OCI-LY7 (cell line): ENCODE measurements at regions not wholly inside any gene's neighbourhood (a gene's known extent, or its start where the extent isn't known, plus 50 kb on each side); places are given as distances from the start of the nearest gene placed in this dataset.

Source experiments
- BruUV-seq: library from RNA; stranded (reverse); fragments of 400-500 nt; replicated peaks from 2 replicates; lab custom pipeline; 2021; lab: Mats Ljungman, UMichigan
- CTCF ChIA-PET: fragments of 300-600 bp; sonication (Branson Sonifier 250); formaldehyde crosslinking; loops from one replicate; lab custom pipeline; 2022; ENCODE audit warnings: antibody characterized with exemption; ENCODE audit not compliant: unreplicated experiment; lab: Charles Lee
- POLR2A ChIA-PET: fragments of 300-600 bp; sonication (Branson Sonifier 250); formaldehyde crosslinking; loops from one replicate; lab custom pipeline; 2022; ENCODE audit warnings: antibody characterized with exemption; lab: Charles Lee
- DNase-seq: peaks from one replicate; pipeline ENCODE4 v3.0.0-alpha.2; 2015; ENCODE audit warnings: low spot score
- H2AFZ ChIP-seq: fragments of 200-600 bp; sonication (generic), shearing (Covaris generic); 2 replicates; pipeline ENCODE4 v1.6.1; 2014; ENCODE audit warnings: mild to moderate bottlenecking, antibody characterized with exemption, low read length, moderate library complexity
- H3K27ac ChIP-seq: fragments of 200-600 bp; sonication (generic); 2 replicates; pipeline ENCODE4 v1.5.1; 2014; ENCODE audit warnings: mixed run types, low read depth, mild to moderate bottlenecking, moderate library complexity, low read length, inconsistent platforms; ENCODE audit not compliant: poor library complexity, severe bottlenecking
- H3K36me3 ChIP-seq: fragments of 200-600 bp; sonication (generic); 2 replicates; pipeline ENCODE4 v1.6.1; 2014; ENCODE audit warnings: mild to moderate bottlenecking, antibody characterized with exemption, low read length, moderate library complexity, mixed read lengths; ENCODE audit not compliant: insufficient read depth
- H3K4me1 ChIP-seq: fragments of 200-600 bp; sonication (generic); 2 replicates; pipeline ENCODE4 v1.5.1; 2014; ENCODE audit warnings: mild to moderate bottlenecking, low read length; ENCODE audit not compliant: insufficient read depth, poor library complexity, severe bottlenecking
- H3K4me2 ChIP-seq: fragments of 200-600 bp; sonication (generic); 2 replicates; pipeline ENCODE4 v1.6.1; 2014; ENCODE audit warnings: mild to moderate bottlenecking, low read length
- H3K4me3 ChIP-seq: fragments of 200-600 bp; sonication (generic); 2 replicates; pipeline ENCODE4 v1.5.1; 2014; ENCODE audit warnings: mild to moderate bottlenecking, low read depth, low read length; ENCODE audit not compliant: poor library complexity, severe bottlenecking
- H3K79me2 ChIP-seq: fragments of 200-600 bp; sonication (generic); 2 replicates; pipeline ENCODE4 v1.6.1; 2016; ENCODE audit warnings: low read depth, mild to moderate bottlenecking, low read length, moderate library complexity, mixed read lengths; ENCODE audit not compliant: insufficient read depth
- H3K9me2 ChIP-seq: fragments of 200-600 bp; sonication (generic); 2 replicates; pipeline ENCODE4 v1.6.1; 2016; ENCODE audit warnings: mild to moderate bottlenecking, low read length, mixed read lengths; ENCODE audit not compliant: insufficient read depth
- H3K9me3 ChIP-seq: fragments of 200-600 bp; sonication (generic); 2 replicates; pipeline ENCODE4 v1.6.1; 2014; ENCODE audit warnings: mild to moderate bottlenecking, mixed run types, low read length, mixed read lengths
- H4K20me1 ChIP-seq: fragments of 200-600 bp; sonication (generic); 2 replicates; pipeline ENCODE4 v1.6.1; 2014; ENCODE audit warnings: mild to moderate bottlenecking, antibody characterized with exemption, low read length, moderate library complexity, mixed read lengths; ENCODE audit not compliant: insufficient read depth
- CTCF ChIP-seq: fragments of 200-600 bp; sonication (generic); conservative IDR thresholded peaks from 2 replicates; pipeline ENCODE4 v1.5.1; 2014; ENCODE audit warnings: mild to moderate bottlenecking, antibody characterized with exemption, low read length, moderate library complexity, mixed read lengths
- EZH2phosphoT487 ChIP-seq: fragments of 200-600 bp; sonication (generic); IDR thresholded peaks from 2 replicates; pipeline ENCODE4 v1.6.1; 2018; ENCODE audit warnings: low read depth, borderline replicate concordance, mild to moderate bottlenecking, mixed run types, antibody characterized with exemption, low read length, moderate library complexity, mixed read lengths
- intact Hi-C: fragments of 100-400 bp; cut with micrococcal nuclease; formaldehyde crosslinking; loops from one replicate; pipeline ENCODE4 v1.10.0; 2022; ENCODE audit not compliant: unreplicated experiment

GRCh38 chr5:61631438-61631941, 299.4 kb downstream of the ZSWIM6 start:
- Histone ChIP-seq H4K20me1 (no peaks in the 10 kb centered on the region), H3K9me2 (no peaks in the 10 kb centered on the region), H3K27ac (no peak overlapping the region), H3K79me2 (no peaks in the 10 kb centered on the region), H3K4me2 (no peak overlapping the region), H3K36me3 (no peaks in the 10 kb centered on the region), H3K4me1 (no peaks in the 10 kb centered on the region), H3K4me3 (no peak overlapping the region), H3K9me3 (no peaks in the 10 kb centered on the region), H2AFZ (no peak overlapping the region)
- no peak for DNase-seq
- BruUV-seq = no TSS peak
- CTCF ChIA-PET = no interaction called here
- intact Hi-C loops = no loop called here
- POLR2A ChIA-PET = interaction anchor here (1.0 kb wide), 1 partner anchor 11 kb away, joined by 4 read pairs; no protein-coding TSS in a partner anchor
- TF ChIP-seq EZH2phosphoT487 (no peak), CTCF (no peak)

- ChIA-PET POLR2A (interaction anchor here (1.0 kb wide), 1 partner anchor 11 kb away, joined by 4 read pairs; no protein-coding TSS in a partner anchor), CTCF (no interaction called here)
- H3K36me3 ChIP-seq = no peaks in the 10 kb centered on the region
- TF ChIP-seq EZH2phosphoT487 = no peak
- no peak for TF ChIP-seq CTCF
- H3K9me2 ChIP-seq = no peaks in the 10 kb centered on the region
- H2AFZ ChIP-seq = no peak overlapping the region
- no peaks in the 10 kb centered on the region for H4K20me1 ChIP-seq
- no peaks in the 10 kb centered on the region for H3K9me3 ChIP-seq
- intact Hi-C loops = no loop called here
- no peak overlapping the region for H3K27ac ChIP-seq
- H3K4me2 ChIP-seq = no peak overlapping the region
- no peak overlapping the region for H3K4me3 ChIP-seq
- H3K79me2 ChIP-seq = no peaks in the 10 kb centered on the region
- no peak for DNase-seq
- BruUV-seq = no TSS peak
- H3K4me1 ChIP-seq = no peaks in the 10 kb centered on the region
Observed at GRCh38 chr5:61632064-61632463, 300.0 kb downstream of the ZSWIM6 start.

- no TSS peak for BruUV-seq
- POLR2A ChIA-PET = no interaction called here
- Histone ChIP-seq H3K9me3 (no peaks in the 10 kb centered on the region), H3K36me3 (no peaks in the 10 kb centered on the region), H3K4me1 (no peaks in the 10 kb centered on the region), H3K4me2 (no peak overlapping the region), H3K9me2 (no peaks in the 10 kb centered on the region), H3K79me2 (no peaks in the 10 kb centered on the region), H3K27ac (no peak overlapping the region), H4K20me1 (no peaks in the 10 kb centered on the region), H2AFZ (no peak overlapping the region), H3K4me3 (no peak overlapping the region)
- no peak for TF ChIP-seq EZH2phosphoT487
- TF ChIP-seq CTCF = no peak
- no peak for DNase-seq
- intact Hi-C loops = no loop called here
- CTCF ChIA-PET = no interaction called here
Observed at GRCh38 chr5:61635271-61635670, 303.2 kb downstream of the ZSWIM6 start.
